ENCODE measurements at regions not wholly inside any gene's neighbourhood (a gene's known extent, or its start where the extent isn't known, plus 50 kb on each side); places are given as distances from the start of the nearest gene placed in this dataset.

DNA sequence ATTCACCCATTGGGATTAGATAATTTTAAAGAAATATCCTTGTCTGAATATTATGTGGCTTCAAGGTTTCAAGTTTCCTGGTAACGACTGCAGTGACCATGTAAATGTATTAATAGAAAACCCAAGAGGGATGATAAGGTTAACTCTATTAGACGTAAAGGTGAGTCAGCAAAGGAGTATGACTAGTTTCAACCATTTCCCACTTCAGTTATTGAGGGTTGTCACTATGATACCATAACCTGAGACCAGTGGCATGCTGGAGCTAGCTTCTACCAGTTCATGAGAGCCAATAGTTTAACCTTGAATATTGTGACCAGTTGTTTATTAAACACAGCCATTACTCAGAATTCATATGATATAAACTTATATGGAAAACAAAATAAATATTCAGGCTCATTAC lies 270.1 kb downstream of the TMA16 start:
- no peaks in the 10 kb centered on the region for H3K4me1 ChIP-seq
- H3K9me3 ChIP-seq = no peaks in the 10 kb centered on the region
- DNase-seq (ENCODE audit: low spot score in 2 of 2) = no peak
- WGBS = 81% methylated on average over 2 of the region's 2 CpGs
- H3K36me3 ChIP-seq = no peaks in the 10 kb centered on the region
- no peak for TF ChIP-seq EP300 (IDR thresholded peaks at IDR 0.05)
- no peak for TF ChIP-seq POLR2AphosphoS5 (IDR thresholded peaks at IDR 0.05)
- no peak for TF ChIP-seq CTCF (IDR thresholded peaks at IDR 0.05)
- TF ChIP-seq POLR2A (IDR thresholded peaks at IDR 0.05) = no peak
- no peaks in the 10 kb centered on the region for H3K27me3 ChIP-seq
- no peak overlapping the region for H3K4me3 ChIP-seq
- no peak overlapping the region for H3K27ac ChIP-seq

- H3K4me1 ChIP-seq = no peaks in the 10 kb centered on the region
- no peak overlapping the region for H3K4me3 ChIP-seq
- H3K36me3 ChIP-seq = no peaks in the 10 kb centered on the region
- TF ChIP-seq POLR2A (IDR thresholded peaks at IDR 0.05) (no peak), POLR2AphosphoS5 (IDR thresholded peaks at IDR 0.05) (no peak), CTCF (IDR thresholded peaks at IDR 0.05) (no peak), EP300 (IDR thresholded peaks at IDR 0.05) (no peak)
- 71% methylated on average over 3 of the region's 3 CpGs for WGBS
- no peaks in the 10 kb centered on the region for H3K27me3 ChIP-seq
- no peak overlapping the region for H3K27ac ChIP-seq
- no peaks in the 10 kb centered on the region for H3K9me3 ChIP-seq
- no peak for DNase-seq (ENCODE audit: low spot score in 2 of 2)
These were observed 273.5 kb downstream of the TMA16 start for GRCh38 chr4:163768014-163768413.

- Histone ChIP-seq H3K4me3 (no peak overlapping the region), H3K27ac (no peak overlapping the region), H3K36me3 (no peaks in the 10 kb centered on the region), H3K27me3 (no peaks in the 10 kb centered on the region), H3K4me1 (no peaks in the 10 kb centered on the region), H3K9me3 (no peaks in the 10 kb centered on the region)
- WGBS = 88% methylated on average over 1 of the region's 1 CpG
- no peak for DNase-seq (ENCODE audit: low spot score in 2 of 2)
- no peak for TF ChIP-seq POLR2A (IDR thresholded peaks at IDR 0.05)
- no peak for TF ChIP-seq POLR2AphosphoS5 (IDR thresholded peaks at IDR 0.05)
- TF ChIP-seq CTCF (IDR thresholded peaks at IDR 0.05) = no peak
- TF ChIP-seq EP300 (IDR thresholded peaks at IDR 0.05) = no peak
These were observed 277.7 kb downstream of the TMA16 start for GRCh38 chr4:163772238-163772637.

DNA sequence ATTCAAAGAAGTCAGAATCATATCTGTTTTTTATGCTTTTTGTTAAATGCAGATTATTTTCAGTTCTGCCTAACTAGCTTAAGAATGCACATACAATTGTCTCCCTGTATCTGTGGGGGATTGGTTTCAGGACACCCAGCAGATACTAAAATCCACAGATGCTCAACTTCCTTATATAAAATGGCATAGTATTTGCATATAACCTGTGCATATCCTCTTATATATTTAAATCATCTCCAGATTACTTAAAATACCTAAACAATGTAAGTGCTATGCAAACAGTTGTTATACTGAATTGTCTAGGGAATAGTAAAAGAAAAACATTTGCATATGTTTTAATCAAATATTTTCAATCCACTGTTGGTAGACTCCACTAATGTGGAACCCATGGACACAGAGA lies 279.4 kb downstream of the TMA16 start:
- DNase-seq (ENCODE audit: low spot score in 2 of 2) = no peak
- H3K27ac ChIP-seq = no peak overlapping the region
- TF ChIP-seq POLR2A (IDR thresholded peaks at IDR 0.05) = no peak
- no peak for TF ChIP-seq POLR2AphosphoS5 (IDR thresholded peaks at IDR 0.05)
- TF ChIP-seq CTCF (IDR thresholded peaks at IDR 0.05) = no peak
- no peak for TF ChIP-seq EP300 (IDR thresholded peaks at IDR 0.05)

GRCh38 chr4:163776957-163777356 lies 282.5 kb downstream of the TMA16 start:
- no peaks in the 10 kb centered on the region for H3K9me3 ChIP-seq
- WGBS = 52% methylated on average over 1 of the region's 1 CpG
- TF ChIP-seq EP300 (IDR thresholded peaks at IDR 0.05) = no peak
- no peak for TF ChIP-seq CTCF (IDR thresholded peaks at IDR 0.05)
- no peak for TF ChIP-seq POLR2AphosphoS5 (IDR thresholded peaks at IDR 0.05)
- no peak for TF ChIP-seq POLR2A (IDR thresholded peaks at IDR 0.05)
- no peaks in the 10 kb centered on the region for H3K27me3 ChIP-seq
- no peaks in the 10 kb centered on the region for H3K36me3 ChIP-seq
- no peak overlapping the region for H3K27ac ChIP-seq
- no peak for DNase-seq (ENCODE audit: low spot score in 2 of 2)
- H3K4me3 ChIP-seq = no peak overlapping the region
- H3K4me1 ChIP-seq = no peaks in the 10 kb centered on the region

More for the DNA sequence above, 279.4 kb downstream of the TMA16 start:
- H3K36me3 ChIP-seq = no peaks in the 10 kb centered on the region
- no peaks in the 10 kb centered on the region for H3K4me1 ChIP-seq
- no peaks in the 10 kb centered on the region for H3K27me3 ChIP-seq
- H3K4me3 ChIP-seq = no peak overlapping the region
- H3K9me3 ChIP-seq = no peaks in the 10 kb centered on the region

All from suprapubic skin (tissue), 4 donors.